Neural cell (in vitro differentiated cells): ENCODE measurements at regions not wholly inside any gene's neighbourhood (a gene's known extent, or its start where the extent isn't known, plus 50 kb on each side); places are given as distances from the start of the nearest gene placed in this dataset.

Source experiments
- H2AFZ ChIP-seq: fragments of 200-600, 300-800 bp; sonication (generic), shearing (Covaris generic); 2 replicates; pipeline ENCODE4 v1.6.0; 2014; ENCODE audit warnings: low read depth, mild to moderate bottlenecking, antibody characterized with exemption, low read length, moderate library complexity
- H3F3A ChIP-seq: fragments of 200-600 bp; shearing (Covaris generic); 2 replicates; pipeline ENCODE4 v1.6.1; 2016; ENCODE audit warnings: mild to moderate bottlenecking, moderate library complexity, mixed read lengths, antibody characterized with exemption, low read length; ENCODE audit not compliant: insufficient read depth, poor library complexity, severe bottlenecking
- H3K27ac ChIP-seq: fragments of 200-600, 300-800 bp; sonication (generic), shearing (Covaris generic); 2 replicates; pipeline ENCODE4 v1.5.1; 2014; ENCODE audit warnings: mild to moderate bottlenecking, low read length, moderate library complexity
- H3K27me3 ChIP-seq: fragments of 300-800, 200-600 bp; sonication (generic), shearing (Covaris generic); 2 replicates; pipeline ENCODE4 v1.6.0; 2014; ENCODE audit warnings: mild to moderate bottlenecking, low read depth, low read length, moderate library complexity; ENCODE audit not compliant: insufficient read depth
- H3K36me3 ChIP-seq: fragments of 300-800, 200-600 bp; sonication (generic), shearing (Covaris generic); 2 replicates; pipeline ENCODE4 v1.5.1; 2014; ENCODE audit warnings: mild to moderate bottlenecking, antibody characterized with exemption, low read length, moderate library complexity; ENCODE audit not compliant: insufficient read depth
- H3K4me2 ChIP-seq: fragments of 300-800, 200-600 bp; sonication (generic), shearing (Covaris generic); 2 replicates; pipeline ENCODE4 v1.6.0; 2014; ENCODE audit warnings: mild to moderate bottlenecking, low read length
- H3K4me3 ChIP-seq: fragments of 300-800, 200-600 bp; sonication (generic), shearing (Covaris generic); 2 replicates; pipeline ENCODE4 v1.5.1; 2014; ENCODE audit warnings: mild to moderate bottlenecking, low read length, moderate library complexity
- H3K79me2 ChIP-seq: fragments of 200-600 bp; shearing (Covaris generic); replicated peaks from 2 replicates; pipeline ENCODE4 v1.6.0; 2014; ENCODE audit warnings: mild to moderate bottlenecking, low read length, moderate library complexity; ENCODE audit not compliant: insufficient read depth
- H3K9ac ChIP-seq: fragments of 300-800, 200-600 bp; sonication (generic), shearing (Covaris generic); 2 replicates; pipeline ENCODE4 v1.6.1; 2016; ENCODE audit warnings: mild to moderate bottlenecking, low read length, mixed read lengths
- H3K9me2 ChIP-seq: fragments of 200-600 bp; shearing (Covaris generic); 2 replicates; pipeline ENCODE4 v1.6.1; 2016; ENCODE audit warnings: mild to moderate bottlenecking, low read length, mixed read lengths; ENCODE audit not compliant: insufficient read depth
- H3K9me3 ChIP-seq: fragments of 200-600, 300-800 bp; sonication (generic), shearing (Covaris generic); 2 replicates; pipeline ENCODE4 v1.6.1; 2016; ENCODE audit warnings: mild to moderate bottlenecking, mixed run types, low read length, moderate library complexity, mixed read lengths
- H4K20me1 ChIP-seq: fragments of 200-600 bp; shearing (Covaris generic); 2 replicates; pipeline ENCODE4 v1.6.1; 2016; ENCODE audit warnings: mild to moderate bottlenecking, mixed run types; ENCODE audit not compliant: insufficient read depth
- CTCF ChIP-seq: fragments of 450-650 bp; IDR thresholded peaks from 2 replicates; pipeline ENCODE4 v1.5.1; 2014; ENCODE audit warnings: antibody characterized with exemption, mild to moderate bottlenecking, moderate library complexity; ENCODE audit not compliant: poor library complexity, severe bottlenecking
- EP300 ChIP-seq: fragments of 450-650 bp; conservative IDR thresholded peaks from 2 replicates; pipeline ENCODE4 v1.6.1; 2014; ENCODE audit warnings: antibody characterized with exemption, mild to moderate bottlenecking, moderate library complexity; ENCODE audit not compliant: poor library complexity, severe bottlenecking
- EZH2 ChIP-seq: fragments of 200-600, 300-800 bp; shearing (Covaris generic), sonication (generic); IDR thresholded peaks from 2 replicates; pipeline ENCODE4 v1.6.1; 2014; ENCODE audit warnings: antibody characterized with exemption, low read length, borderline replicate concordance, mild to moderate bottlenecking; ENCODE audit not compliant: insufficient read depth, poor library complexity, severe bottlenecking
- MXI1 ChIP-seq: fragments of 450-650 bp; conservative IDR thresholded peaks from 2 replicates; pipeline ENCODE4 v1.6.1; 2014; ENCODE audit warnings: antibody characterized with exemption, mild to moderate bottlenecking; ENCODE audit not compliant: poor library complexity, severe bottlenecking
- POLR2AphosphoS5 ChIP-seq: IDR thresholded peaks from 2 replicates; pipeline ENCODE4 v1.6.1; 2012
- RAD21 ChIP-seq: fragments of 450-650 bp; conservative IDR thresholded peaks from 2 replicates; pipeline ENCODE4 v1.6.1; 2014; ENCODE audit warnings: antibody characterized with exemption, mild to moderate bottlenecking, moderate library complexity
- SMC3 ChIP-seq: fragments of 450-650 bp; conservative IDR thresholded peaks from 2 replicates; pipeline ENCODE4 v1.6.1; 2014; ENCODE audit warnings: antibody characterized with exemption, mild to moderate bottlenecking, moderate library complexity; ENCODE audit not compliant: poor library complexity
- TAF1 ChIP-seq: IDR thresholded peaks from 2 replicates; pipeline ENCODE4 v1.6.1; 2012; ENCODE audit warnings: low read depth
- TF ChIP-seq, protein P1 (sequence below): IDR thresholded peaks from 2 replicates; pipeline ENCODE4 v1.6.1; 2012; ENCODE audit warnings: borderline replicate concordance

DNA sequence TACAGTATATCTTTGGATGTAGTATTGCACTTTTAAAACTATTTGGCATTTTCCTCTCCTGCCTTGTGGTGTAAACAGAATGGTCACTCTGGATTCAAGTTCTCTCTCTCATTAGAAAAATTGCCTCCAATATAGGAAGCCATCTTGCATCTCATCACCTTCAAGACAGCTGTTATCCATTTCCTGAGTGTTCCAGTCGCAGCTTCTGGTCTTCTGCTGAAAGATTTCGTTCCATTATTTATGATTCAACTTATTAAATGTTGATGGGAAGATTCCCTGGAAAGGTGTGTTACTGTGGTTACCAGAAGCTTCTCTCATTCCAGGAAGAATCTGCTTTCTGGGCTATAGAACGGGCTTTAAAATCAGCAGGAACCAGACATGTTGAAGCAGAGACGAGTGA lies 568.3 kb upstream of the SLIT2 start:
- Histone ChIP-seq H3K36me3 (no peaks in the 10 kb centered on the region), H2AFZ (no peak overlapping the region), H3K27me3 (no peaks in the 10 kb centered on the region), H3F3A (no peaks in the 10 kb centered on the region), H3K4me3 (no peak overlapping the region), H3K9me2 (no peaks in the 10 kb centered on the region), H3K9me3 (no peaks in the 10 kb centered on the region), H3K79me2 (no peaks in the 10 kb centered on the region), H3K27ac (no peak overlapping the region), H3K4me2 (no peak overlapping the region), H3K9ac (no peak overlapping the region), H4K20me1 (no peaks in the 10 kb centered on the region)
- TF ChIP-seq, protein P1, sequence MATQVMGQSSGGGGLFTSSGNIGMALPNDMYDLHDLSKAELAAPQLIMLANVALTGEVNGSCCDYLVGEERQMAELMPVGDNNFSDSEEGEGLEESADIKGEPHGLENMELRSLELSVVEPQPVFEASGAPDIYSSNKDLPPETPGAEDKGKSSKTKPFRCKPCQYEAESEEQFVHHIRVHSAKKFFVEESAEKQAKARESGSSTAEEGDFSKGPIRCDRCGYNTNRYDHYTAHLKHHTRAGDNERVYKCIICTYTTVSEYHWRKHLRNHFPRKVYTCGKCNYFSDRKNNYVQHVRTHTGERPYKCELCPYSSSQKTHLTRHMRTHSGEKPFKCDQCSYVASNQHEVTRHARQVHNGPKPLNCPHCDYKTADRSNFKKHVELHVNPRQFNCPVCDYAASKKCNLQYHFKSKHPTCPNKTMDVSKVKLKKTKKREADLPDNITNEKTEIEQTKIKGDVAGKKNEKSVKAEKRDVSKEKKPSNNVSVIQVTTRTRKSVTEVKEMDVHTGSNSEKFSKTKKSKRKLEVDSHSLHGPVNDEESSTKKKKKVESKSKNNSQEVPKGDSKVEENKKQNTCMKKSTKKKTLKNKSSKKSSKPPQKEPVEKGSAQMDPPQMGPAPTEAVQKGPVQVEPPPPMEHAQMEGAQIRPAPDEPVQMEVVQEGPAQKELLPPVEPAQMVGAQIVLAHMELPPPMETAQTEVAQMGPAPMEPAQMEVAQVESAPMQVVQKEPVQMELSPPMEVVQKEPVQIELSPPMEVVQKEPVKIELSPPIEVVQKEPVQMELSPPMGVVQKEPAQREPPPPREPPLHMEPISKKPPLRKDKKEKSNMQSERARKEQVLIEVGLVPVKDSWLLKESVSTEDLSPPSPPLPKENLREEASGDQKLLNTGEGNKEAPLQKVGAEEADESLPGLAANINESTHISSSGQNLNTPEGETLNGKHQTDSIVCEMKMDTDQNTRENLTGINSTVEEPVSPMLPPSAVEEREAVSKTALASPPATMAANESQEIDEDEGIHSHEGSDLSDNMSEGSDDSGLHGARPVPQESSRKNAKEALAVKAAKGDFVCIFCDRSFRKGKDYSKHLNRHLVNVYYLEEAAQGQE = peak; percentile 57
- no peak for TF ChIP-seq TAF1
- TF ChIP-seq CTCF = no peak
- TF ChIP-seq EZH2 = no peak
- no peak for TF ChIP-seq POLR2AphosphoS5
- no peak for TF ChIP-seq EP300

DNA sequence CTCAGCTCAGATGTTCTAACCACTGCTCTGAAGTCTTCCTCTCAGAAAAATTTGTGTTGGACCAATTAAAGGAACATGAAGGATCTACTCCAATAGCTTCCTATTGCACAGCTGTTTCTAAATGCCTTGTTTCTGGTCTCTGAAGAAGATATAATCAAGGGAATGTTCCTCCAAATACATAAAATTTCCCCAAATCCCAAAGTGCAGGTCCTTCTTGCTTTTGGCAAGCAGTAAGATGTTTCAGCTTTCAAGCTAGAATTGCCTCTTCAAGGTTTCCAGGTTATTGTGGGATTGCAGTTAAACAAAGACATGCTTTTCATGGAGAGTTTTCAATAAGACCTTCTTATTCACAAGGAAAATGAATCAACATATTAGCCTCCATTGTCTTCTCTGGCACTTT lies 574.5 kb upstream of the SLIT2 start:
- no peak for TF ChIP-seq POLR2AphosphoS5
- no peaks in the 10 kb centered on the region for H3K27me3 ChIP-seq
- no peak overlapping the region for H3K4me3 ChIP-seq
- no peaks in the 10 kb centered on the region for H4K20me1 ChIP-seq
- H3K9ac ChIP-seq = no peak overlapping the region
- no peaks in the 10 kb centered on the region for H3K9me2 ChIP-seq
- H2AFZ ChIP-seq = no peak overlapping the region
- no peaks in the 10 kb centered on the region for H3K36me3 ChIP-seq
- no peak overlapping the region for H3K4me2 ChIP-seq
- no peak overlapping the region for H3K27ac ChIP-seq
- no peaks in the 10 kb centered on the region for H3K9me3 ChIP-seq
- H3K79me2 ChIP-seq = no peaks in the 10 kb centered on the region
- no peaks in the 10 kb centered on the region for H3F3A ChIP-seq

DNA sequence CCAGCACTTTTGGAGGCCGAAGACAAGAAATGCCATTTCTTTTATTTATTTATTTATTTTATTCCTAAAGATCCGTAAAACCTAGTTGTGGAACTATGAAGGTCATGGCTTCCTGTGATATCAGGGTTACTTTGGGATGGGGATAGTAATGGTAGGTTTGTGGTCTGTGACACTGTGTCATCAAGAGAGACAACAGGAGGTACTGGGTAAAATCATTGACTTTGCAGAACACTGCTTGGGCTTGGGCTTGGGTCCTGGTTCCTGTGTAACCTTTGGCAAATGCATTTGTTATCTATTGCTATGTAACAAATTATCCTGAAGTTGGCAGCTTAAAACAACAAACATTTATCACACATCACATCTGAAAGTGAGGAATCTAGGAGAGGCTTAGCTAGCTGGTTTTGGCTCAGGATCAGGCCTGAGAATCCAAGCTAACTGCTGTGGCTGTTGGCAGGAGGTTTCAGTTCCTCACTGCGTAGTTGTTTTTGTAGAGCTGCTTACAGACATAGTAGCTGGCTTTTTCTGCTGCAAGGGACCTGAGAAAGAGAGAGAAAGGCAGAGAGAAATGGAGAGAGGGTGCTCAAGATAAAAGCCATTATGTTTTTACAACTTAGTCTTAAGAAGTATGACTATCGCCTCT lies 576.4 kb upstream of the SLIT2 start:
- no peaks in the 10 kb centered on the region for H3K9me3 ChIP-seq
- no peaks in the 10 kb centered on the region for H3K9me2 ChIP-seq
- no peaks in the 10 kb centered on the region for H4K20me1 ChIP-seq

More for the DNA sequence above, 576.4 kb upstream of the SLIT2 start:
- Histone ChIP-seq H3K4me3 (no peak overlapping the region), H3F3A (no peaks in the 10 kb centered on the region), H3K4me2 (no peak overlapping the region), H3K27ac (no peak overlapping the region), H3K36me3 (no peaks in the 10 kb centered on the region), H3K27me3 (no peaks in the 10 kb centered on the region), H3K79me2 (no peaks in the 10 kb centered on the region), H2AFZ (no peak overlapping the region), H3K9ac (no peak overlapping the region)
- TF ChIP-seq RAD21 = no peak
- TF ChIP-seq MXI1 = no peak
- TF ChIP-seq POLR2AphosphoS5 = no peak
- no peak for TF ChIP-seq CTCF
- TF ChIP-seq, protein P1 = no peak
- no peak for TF ChIP-seq EZH2
- TF ChIP-seq SMC3 = no peak
- no peak for TF ChIP-seq TAF1
- TF ChIP-seq EP300 = no peak
